ENCODE measurements at regions not wholly inside any gene's neighbourhood (a gene's known extent, or its start where the extent isn't known, plus 50 kb on each side); places are given as distances from the start of the nearest gene placed in this dataset.

GRCh38 chr3:175980486-175981090 is 1121.5 kb downstream of the NAALADL2 start:
- TF ChIP-seq, protein P1, sequence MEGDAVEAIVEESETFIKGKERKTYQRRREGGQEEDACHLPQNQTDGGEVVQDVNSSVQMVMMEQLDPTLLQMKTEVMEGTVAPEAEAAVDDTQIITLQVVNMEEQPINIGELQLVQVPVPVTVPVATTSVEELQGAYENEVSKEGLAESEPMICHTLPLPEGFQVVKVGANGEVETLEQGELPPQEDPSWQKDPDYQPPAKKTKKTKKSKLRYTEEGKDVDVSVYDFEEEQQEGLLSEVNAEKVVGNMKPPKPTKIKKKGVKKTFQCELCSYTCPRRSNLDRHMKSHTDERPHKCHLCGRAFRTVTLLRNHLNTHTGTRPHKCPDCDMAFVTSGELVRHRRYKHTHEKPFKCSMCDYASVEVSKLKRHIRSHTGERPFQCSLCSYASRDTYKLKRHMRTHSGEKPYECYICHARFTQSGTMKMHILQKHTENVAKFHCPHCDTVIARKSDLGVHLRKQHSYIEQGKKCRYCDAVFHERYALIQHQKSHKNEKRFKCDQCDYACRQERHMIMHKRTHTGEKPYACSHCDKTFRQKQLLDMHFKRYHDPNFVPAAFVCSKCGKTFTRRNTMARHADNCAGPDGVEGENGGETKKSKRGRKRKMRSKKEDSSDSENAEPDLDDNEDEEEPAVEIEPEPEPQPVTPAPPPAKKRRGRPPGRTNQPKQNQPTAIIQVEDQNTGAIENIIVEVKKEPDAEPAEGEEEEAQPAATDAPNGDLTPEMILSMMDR (optimal IDR thresholded peaks at IDR 0.05 in 1 of 3, IDR thresholded peaks at IDR 0.05 in 1 of 3, conservative IDR thresholded peaks at IDR 0.05 in 1 of 3; ENCODE audit: extremely low read depth in 1 of 3, insufficient read depth in 2 of 3, low read length in 3 of 3) = no peak
- no peak for TF ChIP-seq EZH2 (IDR thresholded peaks at IDR 0.05; ENCODE audit: low read length)
